ENCODE measurements at regions not wholly inside any gene's neighbourhood (a gene's known extent, or its start where the extent isn't known, plus 50 kb on each side); places are given as distances from the start of the nearest gene placed in this dataset.

DNA sequence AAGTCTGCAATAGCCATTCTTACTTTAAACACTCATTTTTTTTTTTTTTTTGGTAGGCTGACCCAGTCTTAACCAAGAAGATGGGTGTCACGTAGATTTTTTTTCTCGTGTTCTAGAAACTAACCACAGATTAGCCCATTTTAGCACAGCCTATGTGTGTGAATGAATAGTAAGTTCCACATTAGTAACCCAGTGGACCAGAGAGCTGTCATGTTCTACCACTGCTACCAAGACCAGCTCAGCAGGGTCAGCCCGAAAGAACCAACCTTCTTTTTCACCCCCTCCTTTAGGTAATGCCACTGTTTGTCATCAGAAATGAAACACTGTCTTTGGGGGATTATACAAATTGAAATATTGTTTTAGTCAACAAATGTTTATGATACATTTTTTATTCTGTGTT lies 221.1 kb upstream of the PLXNA2 start:
- no peak for TF ChIP-seq POLR2A (IDR thresholded peaks at IDR 0.05)
- H3K36me3 ChIP-seq, result no peaks in the 10 kb centered on the region
- no peak overlapping the region for H3K4me3 ChIP-seq
- H3K27me3 ChIP-seq, result no peaks in the 10 kb centered on the region
- DNase-seq, result no peak
- H3K4me1 ChIP-seq, result no peaks in the 10 kb centered on the region
- WGBS, 2 donors (ENCODE audit: low coverage in 1 of 2), result 40 to 89% methylated on average over 1 to 3 of the region's 3 CpGs
- intact Hi-C loops (cut with DNase I; ENCODE audit: low total_unique reads), result no loop called here
- in situ Hi-C loops (cut with MboI; ENCODE audit: low pct_ligation_motif_present in 1 of 4, low pct_unique_long_range_greater_than_20kb in 1 of 4, low sequenced_read_pairs in 3 of 4), result no loop called here
- no peaks in the 10 kb centered on the region for H3K9me3 ChIP-seq
- no peak overlapping the region for H3K27ac ChIP-seq

DNA sequence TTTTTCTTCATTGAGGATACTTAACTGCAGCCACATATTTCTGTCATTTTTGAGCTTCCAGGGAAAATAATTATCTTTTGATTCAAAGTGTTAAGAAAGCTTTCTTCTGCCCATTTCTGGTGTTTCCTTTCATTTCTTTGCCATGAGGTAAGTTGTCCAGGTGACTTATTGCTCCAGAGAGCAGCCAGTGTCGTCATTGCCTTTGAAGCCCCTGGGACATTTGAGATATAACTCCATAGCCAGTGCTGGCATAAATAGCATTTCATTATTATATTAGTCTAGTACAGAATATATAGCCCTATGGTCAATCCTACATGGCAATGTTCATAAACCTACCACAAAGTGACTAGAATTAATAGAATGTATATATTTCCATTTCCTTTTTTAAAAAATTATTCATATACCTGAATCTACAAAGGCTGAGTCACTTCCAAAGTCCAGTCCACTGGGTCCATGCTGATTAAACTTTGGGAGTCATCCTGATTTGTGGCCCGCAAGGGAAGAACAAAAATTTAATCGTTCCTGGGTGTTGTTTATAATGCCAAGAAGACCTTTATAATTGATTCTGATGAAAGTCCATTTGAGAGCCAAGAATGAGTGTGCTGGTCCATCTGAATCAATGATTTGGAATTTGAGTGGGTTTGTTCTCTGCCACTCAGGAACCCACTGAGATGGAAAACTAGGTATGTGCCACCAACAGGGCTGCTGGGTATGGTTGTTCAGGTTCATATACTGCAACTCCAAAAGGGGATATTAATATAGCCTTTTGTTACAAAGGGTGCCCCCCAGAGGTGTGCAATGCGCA lies 221.8 kb upstream of the PLXNA2 start:
- TF ChIP-seq POLR2A (IDR thresholded peaks at IDR 0.05) (no peak), POLR2AphosphoS5 (IDR thresholded peaks at IDR 0.05) (no peak)
- TF ChIP-seq, protein P1, sequence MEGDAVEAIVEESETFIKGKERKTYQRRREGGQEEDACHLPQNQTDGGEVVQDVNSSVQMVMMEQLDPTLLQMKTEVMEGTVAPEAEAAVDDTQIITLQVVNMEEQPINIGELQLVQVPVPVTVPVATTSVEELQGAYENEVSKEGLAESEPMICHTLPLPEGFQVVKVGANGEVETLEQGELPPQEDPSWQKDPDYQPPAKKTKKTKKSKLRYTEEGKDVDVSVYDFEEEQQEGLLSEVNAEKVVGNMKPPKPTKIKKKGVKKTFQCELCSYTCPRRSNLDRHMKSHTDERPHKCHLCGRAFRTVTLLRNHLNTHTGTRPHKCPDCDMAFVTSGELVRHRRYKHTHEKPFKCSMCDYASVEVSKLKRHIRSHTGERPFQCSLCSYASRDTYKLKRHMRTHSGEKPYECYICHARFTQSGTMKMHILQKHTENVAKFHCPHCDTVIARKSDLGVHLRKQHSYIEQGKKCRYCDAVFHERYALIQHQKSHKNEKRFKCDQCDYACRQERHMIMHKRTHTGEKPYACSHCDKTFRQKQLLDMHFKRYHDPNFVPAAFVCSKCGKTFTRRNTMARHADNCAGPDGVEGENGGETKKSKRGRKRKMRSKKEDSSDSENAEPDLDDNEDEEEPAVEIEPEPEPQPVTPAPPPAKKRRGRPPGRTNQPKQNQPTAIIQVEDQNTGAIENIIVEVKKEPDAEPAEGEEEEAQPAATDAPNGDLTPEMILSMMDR (IDR thresholded peaks at IDR 0.05), result no peak
- intact Hi-C loops (cut with DNase I; ENCODE audit: low total_unique reads) (no loop called here), in situ Hi-C loops (cut with MboI; ENCODE audit: low pct_ligation_motif_present in 1 of 4, low pct_unique_long_range_greater_than_20kb in 1 of 4, low sequenced_read_pairs in 3 of 4) (no loop called here)
- Histone ChIP-seq H3K4me3 (no peak overlapping the region), H3K27me3 (no peaks in the 10 kb centered on the region), H3K9me3 (no peaks in the 10 kb centered on the region), H3K4me1 (no peaks in the 10 kb centered on the region), H3K27ac (no peak overlapping the region), H3K36me3 (no peaks in the 10 kb centered on the region)
- 82 to 84% methylated on average over 4 of the region's 4 CpGs for WGBS, 2 donors (ENCODE audit: low coverage in 1 of 2)
- no peak for DNase-seq

DNA sequence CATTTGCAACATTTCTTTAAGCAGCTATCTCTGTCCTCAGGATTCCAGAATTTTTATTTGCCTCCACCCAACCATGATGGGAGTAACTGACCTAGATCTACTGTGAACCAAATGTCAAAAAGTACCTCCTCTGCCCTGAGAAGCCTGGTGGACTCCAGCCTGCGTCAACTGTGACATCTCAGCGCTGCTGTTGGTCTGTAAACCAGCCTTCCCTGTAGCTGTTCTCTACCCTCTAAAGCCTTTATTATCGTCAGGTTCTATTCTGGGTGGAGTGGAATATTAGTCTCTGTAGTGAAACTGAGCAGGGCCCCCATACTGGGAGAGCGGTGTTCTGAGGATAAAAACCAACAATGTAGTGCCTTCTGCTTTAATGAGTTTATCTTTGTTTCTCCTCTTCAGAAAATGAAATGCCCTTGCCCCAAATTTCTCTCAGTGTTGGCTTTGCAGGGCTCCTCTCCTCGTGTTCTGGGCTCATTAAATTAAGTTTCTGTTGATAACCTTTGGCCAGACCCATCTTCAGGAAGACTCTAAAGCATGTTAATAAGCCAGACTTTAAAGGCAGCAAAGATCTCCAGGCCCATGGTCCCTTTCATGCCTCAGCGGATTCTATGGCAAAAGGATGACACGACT lies 223.1 kb upstream of the PLXNA2 start:
- H3K4me3 ChIP-seq, result no peak overlapping the region
- no peaks in the 10 kb centered on the region for H3K9me3 ChIP-seq
- no peaks in the 10 kb centered on the region for H3K36me3 ChIP-seq
- DNase-seq, result no peak
- H3K27ac ChIP-seq, result no peak overlapping the region
- no peaks in the 10 kb centered on the region for H3K27me3 ChIP-seq
- WGBS, 2 donors (ENCODE audit: low coverage in 1 of 2), result 77 to 81% methylated on average over 3 to 7 of the region's 7 CpGs
- no peaks in the 10 kb centered on the region for H3K4me1 ChIP-seq
- TF ChIP-seq EP300 (IDR thresholded peaks at IDR 0.05; ENCODE audit: low read depth) (no peak), POLR2AphosphoS5 (IDR thresholded peaks at IDR 0.05) (no peak), POLR2A (IDR thresholded peaks at IDR 0.05) (no peak)
- TF ChIP-seq, protein P1 (IDR thresholded peaks at IDR 0.05), result no peak
- intact Hi-C loops (cut with DNase I; ENCODE audit: low total_unique reads) (no loop called here), in situ Hi-C loops (cut with MboI; ENCODE audit: low pct_ligation_motif_present in 1 of 4, low pct_unique_long_range_greater_than_20kb in 1 of 4, low sequenced_read_pairs in 3 of 4) (no loop called here)

DNA sequence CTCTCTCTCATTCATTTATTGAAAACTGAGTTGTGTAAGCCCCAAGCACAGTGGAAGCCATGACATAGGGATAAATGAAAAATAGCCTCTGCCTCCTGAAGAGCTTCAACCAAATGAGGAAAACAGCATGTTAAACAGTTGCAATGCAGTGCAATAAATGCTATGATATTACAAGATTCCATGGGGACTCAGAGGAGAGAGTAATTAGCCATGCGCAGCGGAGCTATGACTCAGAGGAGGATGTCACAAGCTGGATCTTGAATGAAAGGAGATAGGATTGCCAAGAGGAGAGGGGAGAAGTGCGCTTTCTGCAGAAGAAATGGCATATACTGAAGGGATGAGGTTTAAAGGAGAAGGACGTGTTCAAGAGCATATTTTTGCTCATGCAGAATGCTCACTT lies 231.3 kb upstream of the PLXNA2 start:
- intact Hi-C loops (cut with DNase I; ENCODE audit: low total_unique reads), result no loop called here
- 62 to 91% methylated on average over 4 of the region's 4 CpGs for WGBS, 2 donors (ENCODE audit: low coverage in 1 of 2)
- no peak for DNase-seq

More for the DNA sequence above, 231.3 kb upstream of the PLXNA2 start:
- H3K27me3 ChIP-seq, result no peaks in the 10 kb centered on the region
- H3K27ac ChIP-seq, result no peak overlapping the region
- TF ChIP-seq POLR2AphosphoS5 (IDR thresholded peaks at IDR 0.05) (no peak), EP300 (IDR thresholded peaks at IDR 0.05; ENCODE audit: low read depth) (no peak), POLR2A (IDR thresholded peaks at IDR 0.05) (no peak)
- TF ChIP-seq, protein P1 (IDR thresholded peaks at IDR 0.05), result no peak
- H3K36me3 ChIP-seq, result no peaks in the 10 kb centered on the region
- peaks cover 0 to 10% (median 0%) of the 10 kb centered on the region in 4 donors for H3K4me1 ChIP-seq
- no peaks in the 10 kb centered on the region for H3K9me3 ChIP-seq
- no peak overlapping the region for H3K4me3 ChIP-seq
- in situ Hi-C loops (cut with MboI; ENCODE audit: low pct_ligation_motif_present in 1 of 4, low pct_unique_long_range_greater_than_20kb in 1 of 4, low sequenced_read_pairs in 3 of 4), result no loop called here
